Esophagus muscularis mucosa (tissue), 4 donors: ENCODE measurements at regions not wholly inside any gene's neighbourhood (a gene's known extent, or its start where the extent isn't known, plus 50 kb on each side); places are given as distances from the start of the nearest gene placed in this dataset.

Experiments
- DNase-seq: peaks from one replicate; pipeline ENCODE4 v3.0.0-alpha.2; 2017; ENCODE audit errors: extremely low spot score
- H3K27ac ChIP-seq, 4 donors: fragments of 200-600 bp; sonication (generic); replicated peaks in 1 of 4; 1 replicate in 3 of 4; 2 replicates in 1 of 4; pipeline ENCODE4 v1.5.1; 2016 to 2019; ENCODE audit warnings: mild to moderate bottlenecking in 1 of 4
- H3K27me3 ChIP-seq, 4 donors: fragments of 200-600 bp; sonication (generic); one replicate each; pipeline versions ENCODE4 v1.5.1 to v1.6.0; 2016 to 2019
- H3K36me3 ChIP-seq, 4 donors: fragments of 200-600 bp; sonication (generic); one replicate each; pipeline ENCODE4 v1.5.1; 2016 to 2019
- H3K4me1 ChIP-seq, 4 donors: fragments of 200-600 bp; sonication (generic); one replicate each; pipeline ENCODE4 v1.5.1; 2016 to 2019
- H3K4me3 ChIP-seq, 4 donors: fragments of 200-600 bp; sonication (generic); 1 replicate in 2 of 4; 2 replicates in 2 of 4; pipeline ENCODE4 v1.5.1; 2016 to 2019; ENCODE audit warnings: mild to moderate bottlenecking in 4 of 4, moderate library complexity in 1 of 4
- H3K9me3 ChIP-seq, 4 donors: fragments of 200-600 bp; sonication (generic); 1 replicate in 3 of 4; 2 replicates in 1 of 4; pipeline ENCODE4 v1.5.1; 2016 to 2019
- EP300 ChIP-seq: sonication (generic); formaldehyde crosslinking; IDR thresholded peaks from one replicate; pipeline ENCODE4 v1.6.1; 2017; ENCODE audit warnings: antibody characterized with exemption
- POLR2A ChIP-seq: fragments of 450-650 bp; IDR thresholded peaks from one replicate; pipeline ENCODE4 v1.6.1; 2017; ENCODE audit warnings: antibody characterized with exemption, moderate library complexity, mild to moderate bottlenecking, low read depth
- POLR2AphosphoS5 ChIP-seq, 2 donors: sonication (generic); formaldehyde crosslinking; IDR thresholded peaks; one replicate each; pipeline ENCODE4 v1.6.1; 2017; ENCODE audit warnings: antibody characterized with exemption in 2 of 2
- WGBS: methylation state at CpG from one replicate; pipeline ENCODE4 v1.1.5; 2018; 5-methylcytosine and 5-hydroxymethylcytosine counted together
- intact Hi-C: fragments of 100-400 bp; cut with DNase I; formaldehyde crosslinking; loops from one replicate; pipeline ENCODE4 v1.15.1; 2023
- TF ChIP-seq, protein P1 (sequence below), 3 experiments: fragments of 200-600 bp in 2 of 3; fragments of 450-650 bp in 1 of 3; sonication (generic) in 2 of 3; IDR thresholded peaks; one replicate each; pipeline ENCODE4 v1.5.1; 2017 to 2019; ENCODE audit warnings: antibody characterized with exemption in 3 of 3, mild to moderate bottlenecking in 2 of 3, moderate library complexity in 1 of 3

DNA sequence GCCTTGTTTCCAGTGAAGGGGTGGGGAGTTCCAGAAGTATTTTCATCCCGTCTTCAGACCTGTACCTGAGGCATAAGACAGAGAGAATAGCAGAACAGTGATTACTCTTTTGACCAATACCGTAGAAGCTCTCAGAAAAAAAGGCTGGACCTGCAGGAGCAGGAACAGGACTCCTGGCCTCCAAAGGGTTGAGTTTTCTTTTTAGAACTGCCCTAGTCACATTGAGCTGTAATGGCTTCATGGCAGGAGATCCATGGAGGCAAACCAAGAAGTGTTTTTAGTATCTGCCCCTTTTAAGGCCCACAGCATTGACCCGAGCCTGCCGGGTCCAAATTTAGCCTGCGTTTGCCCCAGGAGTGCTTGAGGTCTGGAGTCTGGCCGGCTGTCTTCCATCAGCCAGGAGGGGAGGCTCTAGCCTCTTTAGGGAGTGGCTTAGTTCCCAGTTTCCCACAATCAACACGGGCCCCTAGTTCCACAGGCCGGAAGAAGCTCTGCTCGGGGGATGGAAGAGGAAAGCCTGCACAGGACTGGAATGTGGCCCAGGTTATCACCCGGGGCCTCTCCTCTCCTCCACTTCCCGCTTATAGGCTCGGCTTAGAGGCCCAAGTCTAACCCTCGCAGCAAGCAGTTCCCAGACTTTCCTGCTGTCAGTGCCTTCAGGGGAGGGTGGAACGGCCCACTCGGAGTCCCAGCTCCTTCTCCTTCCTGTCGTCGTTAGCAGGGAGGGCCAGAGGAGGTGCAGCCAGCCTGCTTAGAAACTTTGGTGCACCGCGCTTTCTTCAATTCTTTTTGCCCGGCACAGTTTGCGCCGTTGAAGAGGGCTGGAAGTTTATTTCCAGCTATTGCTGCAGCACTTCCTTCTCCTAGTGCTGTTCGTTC, 80.7 kb downstream of the C9orf152 start:
- no peaks in the 10 kb centered on the region for H3K9me3 ChIP-seq
- peak overlapping the region; percentile 43 to 55 (median 48) for H3K4me3 ChIP-seq
- no peaks in the 10 kb centered on the region for H3K36me3 ChIP-seq
- WGBS, result 11% methylated on average over 11 of the region's 23 CpGs
- DNase-seq, result no peak
- intact Hi-C loops, result no loop called here
- peak overlapping the region; percentile 86 to 89 (median 88) for H3K27ac ChIP-seq
- H3K27me3 ChIP-seq, result no peaks in the 10 kb centered on the region
- TF ChIP-seq POLR2AphosphoS5 (IDR thresholded peaks at IDR 0.05), result peak; percentile 75 to 81
- TF ChIP-seq EP300, result no peak
- peaks cover 88 to 98% (median 91%) of the 10 kb centered on the region in 4 donors for H3K4me1 ChIP-seq

- Histone ChIP-seq H3K36me3 (no peaks in the 10 kb centered on the region), H3K4me1 (peaks cover 94 to 99% (median 98%) of the 10 kb centered on the region in 4 donors), H3K9me3 (no peaks in the 10 kb centered on the region), H3K27me3 (no peaks in the 10 kb centered on the region), H3K4me3 (peak overlapping the region; percentile 27 to 51 (median 44)), H3K27ac (peak overlapping the region; percentile 86 to 89 (median 88))
- intact Hi-C loops, result no loop called here
- TF ChIP-seq POLR2AphosphoS5 (IDR thresholded peaks at IDR 0.05) (no peak), EP300 (no peak), POLR2A (no peak)
- TF ChIP-seq, protein P1, sequence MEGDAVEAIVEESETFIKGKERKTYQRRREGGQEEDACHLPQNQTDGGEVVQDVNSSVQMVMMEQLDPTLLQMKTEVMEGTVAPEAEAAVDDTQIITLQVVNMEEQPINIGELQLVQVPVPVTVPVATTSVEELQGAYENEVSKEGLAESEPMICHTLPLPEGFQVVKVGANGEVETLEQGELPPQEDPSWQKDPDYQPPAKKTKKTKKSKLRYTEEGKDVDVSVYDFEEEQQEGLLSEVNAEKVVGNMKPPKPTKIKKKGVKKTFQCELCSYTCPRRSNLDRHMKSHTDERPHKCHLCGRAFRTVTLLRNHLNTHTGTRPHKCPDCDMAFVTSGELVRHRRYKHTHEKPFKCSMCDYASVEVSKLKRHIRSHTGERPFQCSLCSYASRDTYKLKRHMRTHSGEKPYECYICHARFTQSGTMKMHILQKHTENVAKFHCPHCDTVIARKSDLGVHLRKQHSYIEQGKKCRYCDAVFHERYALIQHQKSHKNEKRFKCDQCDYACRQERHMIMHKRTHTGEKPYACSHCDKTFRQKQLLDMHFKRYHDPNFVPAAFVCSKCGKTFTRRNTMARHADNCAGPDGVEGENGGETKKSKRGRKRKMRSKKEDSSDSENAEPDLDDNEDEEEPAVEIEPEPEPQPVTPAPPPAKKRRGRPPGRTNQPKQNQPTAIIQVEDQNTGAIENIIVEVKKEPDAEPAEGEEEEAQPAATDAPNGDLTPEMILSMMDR (IDR thresholded peaks at IDR 0.05), result no peak
- 50% methylated on average over 7 of the region's 7 CpGs for WGBS
- no peak for DNase-seq
These were observed 79.2 kb downstream of the C9orf152 start for GRCh38 chr9:110128664-110129329.

DNA sequence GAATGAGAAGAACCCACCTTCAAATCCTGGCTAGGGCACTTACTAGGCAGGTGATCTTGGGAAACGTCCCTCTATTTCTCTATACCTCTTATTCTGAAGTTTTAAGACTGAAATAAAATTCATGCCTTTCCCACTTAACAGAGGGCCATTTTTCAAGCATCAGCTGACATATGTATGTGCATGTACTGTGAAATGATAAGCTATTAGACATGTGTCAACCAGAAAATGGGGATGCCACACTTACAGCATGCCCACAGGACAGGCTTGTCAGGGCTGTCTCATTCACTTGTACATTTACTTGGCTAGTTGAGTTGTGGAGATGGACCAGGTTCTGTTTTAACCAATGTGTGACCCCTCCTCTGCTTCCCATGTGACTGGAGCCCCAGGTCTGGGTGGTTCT, 78.5 kb downstream of the C9orf152 start:
- H3K36me3 ChIP-seq, result no peaks in the 10 kb centered on the region
- no peak for TF ChIP-seq POLR2A
- no peak for TF ChIP-seq EP300
- TF ChIP-seq, protein P1 (IDR thresholded peaks at IDR 0.05), result no peak
- no peak for TF ChIP-seq POLR2AphosphoS5 (IDR thresholded peaks at IDR 0.05)
- intact Hi-C loops, result no loop called here
- peak overlapping the region; percentile 86 to 89 (median 88) for H3K27ac ChIP-seq
- H3K4me1 ChIP-seq, result peaks cover 89 to 98% (median 97%) of the 10 kb centered on the region in 4 donors
- no peak overlapping the region for H3K4me3 ChIP-seq
- WGBS, result 70% methylated on average over 1 of the region's 1 CpG
- H3K9me3 ChIP-seq, result no peaks in the 10 kb centered on the region
- H3K27me3 ChIP-seq, result no peaks in the 10 kb centered on the region
- no peak for DNase-seq

GRCh38 chr9:110130211-110130610, 77.7 kb downstream of the C9orf152 start:
- no peaks in the 10 kb centered on the region for H3K27me3 ChIP-seq
- DNase-seq, result no peak
- H3K4me3 ChIP-seq, result no peak overlapping the region
- peaks cover 83 to 93% (median 89%) of the 10 kb centered on the region in 4 donors for H3K4me1 ChIP-seq
- TF ChIP-seq EP300 (no peak), POLR2A (no peak), POLR2AphosphoS5 (IDR thresholded peaks at IDR 0.05) (no peak)
- TF ChIP-seq, protein P1 (IDR thresholded peaks at IDR 0.05), result no peak
- no peaks in the 10 kb centered on the region for H3K9me3 ChIP-seq
- 81% methylated on average over 3 of the region's 3 CpGs for WGBS
- intact Hi-C loops, result no loop called here
- H3K36me3 ChIP-seq, result no peaks in the 10 kb centered on the region
- peak overlapping the region; percentile 86 to 89 (median 88) for H3K27ac ChIP-seq

GRCh38 chr9:110130791-110131416, 77.1 kb downstream of the C9orf152 start:
- Histone ChIP-seq H3K4me3 (no peak overlapping the region), H3K36me3 (peaks cover 0 to under 1% (median under 1%) of the 10 kb centered on the region in 4 donors), H3K27ac (peak overlapping the region; percentile 86 to 89 (median 88)), H3K9me3 (no peaks in the 10 kb centered on the region), H3K4me1 (peaks cover 85 to 91% (median 88%) of the 10 kb centered on the region in 4 donors), H3K27me3 (no peaks in the 10 kb centered on the region)
- WGBS, result 85% methylated on average over 6 of the region's 6 CpGs
- intact Hi-C loops, result no loop called here
- TF ChIP-seq, protein P1 (IDR thresholded peaks at IDR 0.05), result no peak
- TF ChIP-seq EP300 (no peak), POLR2A (no peak), POLR2AphosphoS5 (IDR thresholded peaks at IDR 0.05) (no peak)
- no peak for DNase-seq
